CD4-positive, CD25-positive, alpha-beta regulatory T cell (primary cell): ENCODE measurements at regions not wholly inside any gene's neighbourhood (a gene's known extent, or its start where the extent isn't known, plus 50 kb on each side); places are given as distances from the start of the nearest gene placed in this dataset.
"Not testable (repeated sequence)": the region's sequence is repeated elsewhere in the genome, so short reads cannot be mapped to it uniquely, and the experiment has no call there.

Source experiments
- ATAC-seq, 2 donors: fragments of 150-1000 bp; cut with Tn5 transposase; one replicate each; pipeline ENCODE4 v1.10.0; 2021; ENCODE audit warnings: low read depth in 2 of 2, moderate number of reproducible peaks in 2 of 2, moderate library complexity in 1 of 2
- DNase-seq, 3 donors: peaks; one replicate each; pipeline versions ENCODE4 v3.0.0 to v3.0.0-alpha.2; 2012 to 2022; ENCODE audit warnings: mixed read lengths in 1 of 3
- H3K27ac ChIP-seq: one replicate; pipeline ENCODE4 v1.7.0; 2013; ENCODE audit warnings: mild to moderate bottlenecking, low read length; ENCODE audit not compliant: insufficient read depth, poor library complexity, severe bottlenecking
- H3K27me3 ChIP-seq: one replicate; pipeline ENCODE4 v1.7.0; 2013; ENCODE audit warnings: low read length; ENCODE audit not compliant: control insufficient read depth, insufficient read depth
- H3K36me3 ChIP-seq: one replicate; pipeline ENCODE4 v1.7.0; 2013; ENCODE audit warnings: mild to moderate bottlenecking, low read length, moderate library complexity; ENCODE audit not compliant: control insufficient read depth, insufficient read depth
- H3K4me1 ChIP-seq: 2 replicates; pipeline ENCODE4 v1.7.0; 2013; ENCODE audit warnings: mild to moderate bottlenecking, low read length; ENCODE audit not compliant: insufficient read depth, control insufficient read depth, poor library complexity, severe bottlenecking
- H3K4me3 ChIP-seq: one replicate; pipeline ENCODE4 v1.7.0; 2013; ENCODE audit warnings: low read depth, mild to moderate bottlenecking, low read length, moderate library complexity
- H3K9me3 ChIP-seq, 2 experiments: 1 replicate in 1 of 2; 2 replicates in 1 of 2; pipeline ENCODE4 v1.7.0; 2013; ENCODE audit warnings: low read length in 2 of 2, mild to moderate bottlenecking in 1 of 2, moderate library complexity in 1 of 2; ENCODE audit not compliant: control insufficient read depth in 2 of 2
- H3K27ac Mint-ChIP-seq, 3 donors: one replicate each; pipeline ENCODE4 v1.8.0; 2020 to 2022; ENCODE audit warnings: mild to moderate bottlenecking in 3 of 3, mixed read lengths in 3 of 3, moderate library complexity in 2 of 3
- H3K27me3 Mint-ChIP-seq: one replicate; pipeline ENCODE4 v1.8.0; 2022; ENCODE audit warnings: mild to moderate bottlenecking, mixed read lengths
- H3K36me3 Mint-ChIP-seq: one replicate; pipeline ENCODE4 v1.8.0; 2020; ENCODE audit warnings: mixed read lengths
- H3K4me1 Mint-ChIP-seq, 4 donors: one replicate each; pipeline ENCODE4 v1.8.0; 2020 to 2022; ENCODE audit warnings: mixed read lengths in 4 of 4, mild to moderate bottlenecking in 1 of 4
- H3K4me3 Mint-ChIP-seq, 4 donors: one replicate each; pipeline ENCODE4 v1.8.0; 2020 to 2022; ENCODE audit warnings: mild to moderate bottlenecking in 4 of 4, mixed read lengths in 4 of 4, moderate library complexity in 3 of 4
- H3K9me3 Mint-ChIP-seq, 7 donors: one replicate each; pipeline ENCODE4 v1.8.0; 2020 to 2022; ENCODE audit warnings: mixed read lengths in 7 of 7, mild to moderate bottlenecking in 3 of 7, moderate library complexity in 2 of 7

DNA sequence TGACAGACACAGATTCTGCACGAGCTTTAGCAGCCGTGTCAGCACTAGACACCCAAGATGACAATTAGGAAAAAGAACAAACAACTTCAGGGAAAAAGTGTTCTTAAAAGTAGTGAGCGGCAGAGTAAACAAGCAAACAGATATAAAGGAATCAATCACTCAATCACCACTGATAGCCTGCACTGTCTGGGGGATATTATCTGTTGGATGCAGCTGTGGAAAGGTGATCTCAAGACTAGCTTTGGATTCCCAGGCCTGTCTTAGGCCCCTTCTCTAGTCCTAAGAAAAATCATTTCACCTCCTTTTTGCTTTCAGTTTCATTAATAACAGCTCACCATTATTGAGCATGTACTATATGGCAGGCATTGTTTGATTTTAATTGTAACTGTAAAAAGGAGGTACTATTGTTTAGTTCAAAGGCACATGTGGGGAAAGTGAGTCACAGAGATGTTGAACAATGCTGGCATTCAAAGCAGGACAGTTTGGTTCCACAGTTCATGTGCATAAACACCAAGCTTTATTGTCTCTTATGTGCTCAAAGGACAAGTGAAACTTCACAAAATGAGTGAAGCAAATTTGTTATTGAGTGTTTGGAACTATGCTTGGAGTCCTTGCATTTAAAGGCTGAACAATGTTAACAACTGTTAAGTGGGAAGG is 147.3 kb upstream of the TCF4 start:
- Histone ChIP-seq H3K36me3 (no peaks in the 10 kb centered on the region), H3K9me3 (no peaks in the 10 kb centered on the region), H3K4me1 (no peaks in the 10 kb centered on the region), H3K4me3 (no peak overlapping the region), H3K27ac (no peak overlapping the region), H3K27me3 (no peaks in the 10 kb centered on the region)
- ATAC-seq (no peak), DNase-seq (no peak)
- Mint-ChIP-seq H3K27ac (no peak overlapping the region), H3K9me3 (peaks cover 0 to 9% (median 5%) of the 10 kb centered on the region in 7 donors), H3K36me3 (no peaks in the 10 kb centered on the region), H3K27me3 (no peaks in the 10 kb centered on the region), H3K4me3 (no peak overlapping the region), H3K4me1 (no peaks in the 10 kb centered on the region)

GRCh38 chr18:55732227-55733106 is 144.5 kb upstream of the TCF4 start:
- Histone ChIP-seq H3K27ac (no peak overlapping the region), H3K4me3 (no peak overlapping the region), H3K4me1 (no peaks in the 10 kb centered on the region), H3K9me3 (no peaks in the 10 kb centered on the region), H3K36me3 (no peaks in the 10 kb centered on the region), H3K27me3 (no peaks in the 10 kb centered on the region)
- Mint-ChIP-seq H3K4me3 (no peak overlapping the region), H3K27ac (no peak overlapping the region), H3K9me3 (peaks cover 0 to 12% (median 4%) of the 10 kb centered on the region in 7 donors), H3K4me1 (no peaks in the 10 kb centered on the region), H3K36me3 (no peaks in the 10 kb centered on the region), H3K27me3 (no peaks in the 10 kb centered on the region)
- DNase-seq (no peak), ATAC-seq (no peak)

DNA sequence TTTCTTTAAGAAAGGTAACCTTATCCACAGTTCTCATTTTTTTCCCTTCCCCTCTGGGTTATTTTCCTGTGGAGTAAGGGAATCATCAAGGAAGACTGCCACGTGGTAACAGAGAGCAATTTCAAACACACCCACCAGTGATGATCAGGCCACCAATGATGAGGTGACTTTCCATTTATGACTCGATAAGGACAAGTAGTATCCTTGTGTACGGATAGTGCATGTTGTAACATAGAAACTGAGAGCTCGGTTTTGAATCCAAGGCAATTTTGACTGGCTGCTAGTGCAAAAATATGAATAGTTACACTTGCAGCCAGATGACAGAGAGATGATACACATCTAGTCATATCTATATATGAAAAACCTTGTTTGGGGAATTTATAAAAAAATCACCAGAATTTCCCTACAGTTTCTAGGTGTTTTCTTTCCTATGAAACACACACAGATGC is 143.6 kb upstream of the TCF4 start:
- Mint-ChIP-seq H3K4me3 (peak overlapping the region in 1 of 4 donors; percentile 32), H3K36me3 (no peaks in the 10 kb centered on the region), H3K9me3 (peaks cover 0 to 9% (median 4%) of the 10 kb centered on the region in 7 donors), H3K27ac (no peak overlapping the region), H3K4me1 (no peaks in the 10 kb centered on the region), H3K27me3 (no peaks in the 10 kb centered on the region)
- Histone ChIP-seq H3K9me3 (no peaks in the 10 kb centered on the region), H3K4me3 (no peak overlapping the region), H3K27ac (no peak overlapping the region), H3K36me3 (no peaks in the 10 kb centered on the region), H3K4me1 (no peaks in the 10 kb centered on the region), H3K27me3 (no peaks in the 10 kb centered on the region)
- DNase-seq (no peak), ATAC-seq (no peak)

- H3K4me3 Mint-ChIP-seq, H3K4me3 ChIP-seq, ATAC-seq, H3K27me3 ChIP-seq, H3K27ac ChIP-seq, H3K4me1 ChIP-seq, DNase-seq, H3K27me3 Mint-ChIP-seq, H3K27ac Mint-ChIP-seq, H3K36me3 ChIP-seq, H3K9me3 Mint-ChIP-seq, H3K36me3 Mint-ChIP-seq, H3K9me3 ChIP-seq, H3K4me1 Mint-ChIP-seq: not testable (repeated sequence)
Measured at GRCh38 chr18:55721006-55721405, 133.0 kb upstream of the TCF4 start.

DNA sequence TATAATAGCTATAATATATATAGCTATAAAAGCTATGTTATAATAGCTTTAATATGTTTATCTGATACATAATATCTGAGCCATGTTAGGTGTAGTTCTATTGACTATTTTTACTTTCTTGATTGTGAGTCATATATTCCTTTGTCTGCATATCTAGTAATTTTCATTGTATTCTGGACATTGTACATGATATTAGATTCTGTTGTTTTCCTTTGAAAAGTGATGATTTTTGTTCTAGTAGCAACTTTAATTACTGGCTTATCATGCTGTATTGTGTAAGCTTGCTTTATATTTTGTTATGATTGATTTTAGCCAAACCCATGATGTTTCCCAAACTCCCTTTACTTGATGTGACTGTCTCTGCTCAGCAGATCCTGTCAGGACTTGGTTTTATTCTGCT is 125.7 kb upstream of the TCF4 start:
- no peaks in the 10 kb centered on the region for H3K27me3 ChIP-seq
- H3K27ac ChIP-seq = no peak overlapping the region
- H3K27ac Mint-ChIP-seq = no peak overlapping the region
- no peaks in the 10 kb centered on the region for H3K4me1 ChIP-seq
- no peak overlapping the region for H3K4me3 Mint-ChIP-seq
- H3K36me3 ChIP-seq = no peaks in the 10 kb centered on the region
- no peak overlapping the region for H3K4me3 ChIP-seq
- no peaks in the 10 kb centered on the region for H3K36me3 Mint-ChIP-seq
- no peaks in the 10 kb centered on the region for H3K4me1 Mint-ChIP-seq
- H3K9me3 ChIP-seq = peaks cover 7 to 11% of the 10 kb centered on the region in 2 experiments
- ATAC-seq (no peak), DNase-seq (no peak)
- H3K27me3 Mint-ChIP-seq = no peaks in the 10 kb centered on the region
- peaks cover 0 to 26% (median 7%) of the 10 kb centered on the region in 7 donors for H3K9me3 Mint-ChIP-seq

DNA sequence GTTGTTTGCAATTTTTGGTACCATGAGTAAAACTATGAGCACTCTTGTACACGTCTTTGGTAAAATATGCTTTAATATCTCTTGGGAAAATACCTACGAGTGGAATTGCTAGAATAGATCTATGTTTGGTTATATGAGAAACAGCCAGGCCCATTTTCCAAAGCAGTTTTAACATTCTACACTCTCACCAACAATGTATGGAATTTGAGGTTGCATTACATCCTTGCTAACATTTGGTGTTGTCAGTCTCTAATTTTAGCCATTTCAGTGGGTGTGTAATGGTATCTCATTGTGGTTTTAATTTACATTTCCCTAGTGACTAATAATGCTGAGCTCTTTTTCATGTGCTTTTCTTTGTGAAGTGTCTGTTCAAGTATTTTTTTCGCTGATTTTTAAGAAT is 118.9 kb upstream of the TCF4 start:
- Mint-ChIP-seq H3K27me3 (no peaks in the 10 kb centered on the region), H3K4me3 (no peak overlapping the region), H3K4me1 (no peaks in the 10 kb centered on the region), H3K36me3 (no peaks in the 10 kb centered on the region), H3K9me3 (peaks cover 2 to 23% (median 5%) of the 10 kb centered on the region in 7 donors), H3K27ac (no peak overlapping the region)
- Histone ChIP-seq H3K27me3 (no peaks in the 10 kb centered on the region), H3K9me3 (peaks cover 0 to 2% of the 10 kb centered on the region in 2 experiments), H3K36me3 (no peaks in the 10 kb centered on the region), H3K27ac (no peak overlapping the region), H3K4me1 (no peaks in the 10 kb centered on the region), H3K4me3 (no peak overlapping the region)
- no peak for DNase-seq
- ATAC-seq = no peak

GRCh38 chr18:55699233-55699765 is 111.3 kb upstream of the TCF4 start:
- ATAC-seq (no peak), DNase-seq (no peak)
- Histone ChIP-seq H3K4me3 (no peak overlapping the region), H3K4me1 (no peaks in the 10 kb centered on the region), H3K27ac (no peak overlapping the region), H3K27me3 (no peaks in the 10 kb centered on the region), H3K9me3 (peaks cover 0 to 1% of the 10 kb centered on the region in 2 experiments), H3K36me3 (no peaks in the 10 kb centered on the region)
- H3K9me3 Mint-ChIP-seq = peaks cover 0 to 28% (median 7%) of the 10 kb centered on the region in 7 donors
- H3K27me3 Mint-ChIP-seq = no peaks in the 10 kb centered on the region
- no peaks in the 10 kb centered on the region for H3K4me1 Mint-ChIP-seq
- H3K4me3 Mint-ChIP-seq = no peak overlapping the region
- H3K36me3 Mint-ChIP-seq = no peaks in the 10 kb centered on the region
- no peak overlapping the region for H3K27ac Mint-ChIP-seq
